Neural progenitor cell (in vitro differentiated cells): ENCODE measurements at regions not wholly inside any gene's neighbourhood (a gene's known extent, or its start where the extent isn't known, plus 50 kb on each side); places are given as distances from the start of the nearest gene placed in this dataset.
"Not testable (repeated sequence)": the region's sequence is repeated elsewhere in the genome, so short reads cannot be mapped to it uniquely, and the experiment has no call there.

Experiments used
- EZH2 ChIP-seq: fragments of 200-600 bp; sonication (generic); IDR thresholded peaks from 2 replicates; pipeline ENCODE4 v1.6.1; 2017; ENCODE audit warnings: antibody characterized with exemption, mild to moderate bottlenecking, moderate library complexity
- EZH2phosphoT487 ChIP-seq: fragments of 200-600 bp; sonication (generic); IDR thresholded peaks from 2 replicates; pipeline ENCODE4 v1.6.1; 2017; ENCODE audit warnings: antibody characterized with exemption
- TF ChIP-seq, protein P1 (sequence below): fragments of 200-600 bp; sonication (generic); IDR thresholded peaks from 2 replicates; pipeline ENCODE4 v1.5.1; 2017; ENCODE audit warnings: antibody characterized with exemption, mild to moderate bottlenecking

DNA sequence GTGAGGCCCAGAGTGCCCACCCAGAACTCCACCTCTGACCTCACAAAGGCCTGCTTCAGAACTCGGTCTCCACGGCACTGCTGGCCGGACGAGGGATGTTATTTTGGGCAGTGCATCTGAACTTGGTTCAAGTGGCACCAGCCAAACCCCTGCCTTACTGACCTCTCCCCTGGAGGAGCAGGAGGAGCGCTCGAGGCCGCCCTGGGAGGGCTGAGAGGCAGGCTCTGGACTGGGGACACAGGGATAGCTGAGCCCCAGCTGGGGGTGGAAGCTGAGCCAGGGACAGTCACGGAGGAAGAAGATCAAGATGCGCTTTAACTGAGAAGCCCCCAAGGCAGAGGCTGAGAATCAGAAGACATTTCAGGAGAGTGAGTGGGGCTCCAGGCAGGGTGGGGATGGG, 284.2 kb upstream of the TEKT4 start:
- TF ChIP-seq, protein P1, sequence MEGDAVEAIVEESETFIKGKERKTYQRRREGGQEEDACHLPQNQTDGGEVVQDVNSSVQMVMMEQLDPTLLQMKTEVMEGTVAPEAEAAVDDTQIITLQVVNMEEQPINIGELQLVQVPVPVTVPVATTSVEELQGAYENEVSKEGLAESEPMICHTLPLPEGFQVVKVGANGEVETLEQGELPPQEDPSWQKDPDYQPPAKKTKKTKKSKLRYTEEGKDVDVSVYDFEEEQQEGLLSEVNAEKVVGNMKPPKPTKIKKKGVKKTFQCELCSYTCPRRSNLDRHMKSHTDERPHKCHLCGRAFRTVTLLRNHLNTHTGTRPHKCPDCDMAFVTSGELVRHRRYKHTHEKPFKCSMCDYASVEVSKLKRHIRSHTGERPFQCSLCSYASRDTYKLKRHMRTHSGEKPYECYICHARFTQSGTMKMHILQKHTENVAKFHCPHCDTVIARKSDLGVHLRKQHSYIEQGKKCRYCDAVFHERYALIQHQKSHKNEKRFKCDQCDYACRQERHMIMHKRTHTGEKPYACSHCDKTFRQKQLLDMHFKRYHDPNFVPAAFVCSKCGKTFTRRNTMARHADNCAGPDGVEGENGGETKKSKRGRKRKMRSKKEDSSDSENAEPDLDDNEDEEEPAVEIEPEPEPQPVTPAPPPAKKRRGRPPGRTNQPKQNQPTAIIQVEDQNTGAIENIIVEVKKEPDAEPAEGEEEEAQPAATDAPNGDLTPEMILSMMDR = not testable (repeated sequence)
- not testable (repeated sequence) for TF ChIP-seq EZH2, EZH2phosphoT487
